ENCODE measurements at regions not wholly inside any gene's neighbourhood (a gene's known extent, or its start where the extent isn't known, plus 50 kb on each side); places are given as distances from the start of the nearest gene placed in this dataset.

- TF ChIP-seq EZH2 (IDR thresholded peaks at IDR 0.05; ENCODE audit: low read length), result no peak
- TF ChIP-seq, protein P1, sequence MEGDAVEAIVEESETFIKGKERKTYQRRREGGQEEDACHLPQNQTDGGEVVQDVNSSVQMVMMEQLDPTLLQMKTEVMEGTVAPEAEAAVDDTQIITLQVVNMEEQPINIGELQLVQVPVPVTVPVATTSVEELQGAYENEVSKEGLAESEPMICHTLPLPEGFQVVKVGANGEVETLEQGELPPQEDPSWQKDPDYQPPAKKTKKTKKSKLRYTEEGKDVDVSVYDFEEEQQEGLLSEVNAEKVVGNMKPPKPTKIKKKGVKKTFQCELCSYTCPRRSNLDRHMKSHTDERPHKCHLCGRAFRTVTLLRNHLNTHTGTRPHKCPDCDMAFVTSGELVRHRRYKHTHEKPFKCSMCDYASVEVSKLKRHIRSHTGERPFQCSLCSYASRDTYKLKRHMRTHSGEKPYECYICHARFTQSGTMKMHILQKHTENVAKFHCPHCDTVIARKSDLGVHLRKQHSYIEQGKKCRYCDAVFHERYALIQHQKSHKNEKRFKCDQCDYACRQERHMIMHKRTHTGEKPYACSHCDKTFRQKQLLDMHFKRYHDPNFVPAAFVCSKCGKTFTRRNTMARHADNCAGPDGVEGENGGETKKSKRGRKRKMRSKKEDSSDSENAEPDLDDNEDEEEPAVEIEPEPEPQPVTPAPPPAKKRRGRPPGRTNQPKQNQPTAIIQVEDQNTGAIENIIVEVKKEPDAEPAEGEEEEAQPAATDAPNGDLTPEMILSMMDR (optimal IDR thresholded peaks at IDR 0.05 in 1 of 3, IDR thresholded peaks at IDR 0.05 in 1 of 3, conservative IDR thresholded peaks at IDR 0.05 in 1 of 3; ENCODE audit: extremely low read depth in 1 of 3, insufficient read depth in 2 of 3, low read length in 3 of 3), result no peak
Measured at GRCh38 chr10:130866857-130867256, 444.7 kb downstream of the TCERG1L start.
